ENCODE measurements at regions not wholly inside any gene's neighbourhood (a gene's known extent, or its start where the extent isn't known, plus 50 kb on each side); places are given as distances from the start of the nearest gene placed in this dataset.

DNA sequence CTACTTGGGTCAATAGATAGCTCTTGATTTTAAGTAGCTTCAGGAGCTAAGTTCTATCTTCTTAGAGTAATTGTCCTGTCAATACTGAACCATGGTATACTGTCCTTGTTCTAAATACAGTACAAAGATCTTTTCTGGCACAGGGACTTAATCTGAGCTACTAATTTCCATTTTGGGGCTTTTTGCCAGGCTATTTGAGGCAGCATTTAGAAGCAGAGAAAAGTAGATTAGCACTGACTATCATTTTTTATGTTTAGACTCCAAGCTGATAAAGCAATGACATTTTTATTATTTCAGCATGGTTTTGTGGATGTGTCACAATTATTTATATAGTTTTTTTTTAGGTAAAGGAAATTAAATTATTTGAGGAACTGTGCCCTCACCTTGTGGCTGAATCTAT lies 163.2 kb downstream of the FAT3 start:
- TF ChIP-seq POLR2A (IDR thresholded peaks at IDR 0.05) = no peak
- no peak for TF ChIP-seq CTCF (IDR thresholded peaks at IDR 0.05)
